Mucosa of descending colon (tissue), 3 donors: ENCODE measurements at regions not wholly inside any gene's neighbourhood (a gene's known extent, or its start where the extent isn't known, plus 50 kb on each side); places are given as distances from the start of the nearest gene placed in this dataset.
A peak's percentile ranks its signal among the peaks of the same experiment; 100 is the strongest.

Source experiments
- ATAC-seq: fragments of 200-7000 bp; cut with Tn5 transposase; one replicate; pipeline ENCODE4 v1.9.1; 2020; ENCODE audit warnings: mild to moderate bottlenecking, moderate library complexity
- DNase-seq, 3 donors: peaks; one replicate each; pipeline ENCODE4 v3.0.0-alpha.2; 2020
- H3K36me3 ChIP-seq: fragments of 200-600 bp; one replicate; pipeline ENCODE4 v1.8.0; 2021; ENCODE audit warnings: low read depth, mild to moderate bottlenecking
- H3K4me1 ChIP-seq: fragments of 200-600 bp; one replicate; pipeline ENCODE4 v1.8.0; 2021; ENCODE audit warnings: low read depth, mild to moderate bottlenecking
- H3K4me3 ChIP-seq: fragments of 200-600 bp; one replicate; pipeline ENCODE4 v1.8.0; 2021; ENCODE audit warnings: mild to moderate bottlenecking
- H3K9me3 ChIP-seq: fragments of 200-600 bp; one replicate; pipeline ENCODE4 v1.8.0; 2021; ENCODE audit warnings: mild to moderate bottlenecking
- intact Hi-C, 2 donors: fragments of 100-400 bp; cut with DNase I in 1 of 2; cut with micrococcal nuclease in 1 of 2; formaldehyde crosslinking; loops; one replicate each; pipeline versions ENCODE4 v1.11.0 to v1.11.1; 2022; cut with DNase I, micrococcal nuclease
- TF ChIP-seq, protein P1 (sequence below): fragments of 200-600 bp; IDR thresholded peaks from one replicate; pipeline ENCODE4 v1.8.0; 2022; ENCODE audit warnings: antibody characterized with exemption, mild to moderate bottlenecking
- donor health status: DM: no; HTN: no; CAD: no; lungs with moderate emphysema.
- donor health status: DM: no; HTN: no; CAD: no.
- donor health status: DM: no; HTN: yes; CAD: no.

DNA sequence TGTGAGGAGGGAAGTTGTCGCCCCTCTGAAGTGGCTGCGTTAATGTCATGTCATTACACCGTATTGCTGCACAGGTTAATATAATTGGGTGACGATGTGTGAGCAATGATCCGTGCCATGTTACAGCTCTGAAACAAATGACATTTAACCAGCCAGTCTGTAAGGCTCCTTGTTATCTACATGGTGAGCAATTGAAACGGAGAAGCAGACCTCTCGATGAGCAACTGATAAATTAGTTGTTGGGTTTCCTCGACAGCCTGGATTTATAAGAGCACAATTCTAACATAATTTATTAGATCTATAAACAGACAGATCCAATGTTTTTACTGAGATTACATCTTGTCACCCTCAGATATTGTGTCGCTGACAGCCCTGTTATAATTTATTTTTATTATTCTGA is 49.9 kb upstream of the MAFB start:
- TF ChIP-seq, protein P1, sequence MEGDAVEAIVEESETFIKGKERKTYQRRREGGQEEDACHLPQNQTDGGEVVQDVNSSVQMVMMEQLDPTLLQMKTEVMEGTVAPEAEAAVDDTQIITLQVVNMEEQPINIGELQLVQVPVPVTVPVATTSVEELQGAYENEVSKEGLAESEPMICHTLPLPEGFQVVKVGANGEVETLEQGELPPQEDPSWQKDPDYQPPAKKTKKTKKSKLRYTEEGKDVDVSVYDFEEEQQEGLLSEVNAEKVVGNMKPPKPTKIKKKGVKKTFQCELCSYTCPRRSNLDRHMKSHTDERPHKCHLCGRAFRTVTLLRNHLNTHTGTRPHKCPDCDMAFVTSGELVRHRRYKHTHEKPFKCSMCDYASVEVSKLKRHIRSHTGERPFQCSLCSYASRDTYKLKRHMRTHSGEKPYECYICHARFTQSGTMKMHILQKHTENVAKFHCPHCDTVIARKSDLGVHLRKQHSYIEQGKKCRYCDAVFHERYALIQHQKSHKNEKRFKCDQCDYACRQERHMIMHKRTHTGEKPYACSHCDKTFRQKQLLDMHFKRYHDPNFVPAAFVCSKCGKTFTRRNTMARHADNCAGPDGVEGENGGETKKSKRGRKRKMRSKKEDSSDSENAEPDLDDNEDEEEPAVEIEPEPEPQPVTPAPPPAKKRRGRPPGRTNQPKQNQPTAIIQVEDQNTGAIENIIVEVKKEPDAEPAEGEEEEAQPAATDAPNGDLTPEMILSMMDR, result no peak
- ATAC-seq (no peak), DNase-seq (no peak)
- Histone ChIP-seq H3K9me3 (no peaks in the 10 kb centered on the region), H3K4me1 (no peaks in the 10 kb centered on the region), H3K36me3 (no peaks in the 10 kb centered on the region), H3K4me3 (no peak overlapping the region)
- intact Hi-C loops, result no loop called here

DNA sequence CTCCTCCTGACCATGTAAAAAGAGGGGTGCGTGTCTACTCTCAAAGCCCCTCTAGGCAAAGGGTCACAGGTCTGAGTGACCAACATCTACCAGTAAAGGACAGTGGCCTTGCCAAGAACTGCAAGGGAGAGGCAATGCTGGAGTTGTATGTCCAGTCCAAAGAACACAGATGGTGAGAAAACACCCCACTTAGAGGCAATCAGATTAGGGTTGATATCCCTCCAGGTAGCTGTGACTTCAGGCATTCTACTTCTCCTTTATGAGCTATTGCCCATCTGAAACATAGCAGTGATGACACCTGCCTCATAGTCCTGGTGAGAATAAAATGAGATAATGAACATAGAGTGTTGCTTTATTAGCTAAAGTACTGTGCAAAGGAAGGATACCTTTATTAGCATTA is 50.8 kb upstream of the MAFB start:
- ATAC-seq, result no peak
- H3K36me3 ChIP-seq, result no peaks in the 10 kb centered on the region
- TF ChIP-seq, protein P1, result no peak
- H3K4me3 ChIP-seq, result no peak overlapping the region
- no peaks in the 10 kb centered on the region for H3K9me3 ChIP-seq
- no peaks in the 10 kb centered on the region for H3K4me1 ChIP-seq
- DNase-seq, result no peak
- intact Hi-C loops, result no loop called here

DNA sequence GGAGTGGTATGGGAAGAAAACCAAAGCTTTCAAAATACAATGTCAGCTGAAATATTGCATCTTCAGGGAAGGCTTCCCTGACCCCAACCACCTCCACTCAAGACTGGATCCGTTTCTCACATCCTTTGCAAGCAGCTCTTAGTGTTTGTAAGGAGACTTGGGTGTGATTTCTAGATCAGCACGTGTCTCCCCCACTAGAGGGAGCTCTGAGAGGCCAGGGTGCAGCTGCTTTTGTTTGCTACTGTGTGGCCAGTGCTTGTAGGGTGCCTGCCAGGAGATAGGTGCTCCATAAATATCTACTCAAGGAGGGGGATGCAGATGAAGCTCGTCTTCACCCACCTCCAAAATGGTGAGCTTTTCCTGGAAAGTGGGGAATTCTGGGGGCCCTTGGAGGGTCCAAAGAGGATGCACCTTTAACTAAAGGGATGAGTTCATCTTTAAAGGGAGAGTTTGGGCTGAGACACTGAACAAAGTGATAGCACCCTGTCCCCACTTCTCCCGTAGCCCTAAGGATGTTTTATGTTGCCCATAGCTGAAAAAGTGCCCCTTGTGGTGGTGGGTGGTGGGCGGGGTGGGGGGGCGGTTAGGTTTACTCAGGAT is 52.6 kb upstream of the MAFB start:
- Histone ChIP-seq H3K9me3 (no peaks in the 10 kb centered on the region), H3K36me3 (no peaks in the 10 kb centered on the region), H3K4me1 (no peaks in the 10 kb centered on the region), H3K4me3 (no peak overlapping the region)
- TF ChIP-seq, protein P1, result peak; percentile 49
- ATAC-seq (peak; percentile 69), DNase-seq (peak in 2 of 3 donors; percentile 55 to 81)
- intact Hi-C loops, result no loop called here

DNA sequence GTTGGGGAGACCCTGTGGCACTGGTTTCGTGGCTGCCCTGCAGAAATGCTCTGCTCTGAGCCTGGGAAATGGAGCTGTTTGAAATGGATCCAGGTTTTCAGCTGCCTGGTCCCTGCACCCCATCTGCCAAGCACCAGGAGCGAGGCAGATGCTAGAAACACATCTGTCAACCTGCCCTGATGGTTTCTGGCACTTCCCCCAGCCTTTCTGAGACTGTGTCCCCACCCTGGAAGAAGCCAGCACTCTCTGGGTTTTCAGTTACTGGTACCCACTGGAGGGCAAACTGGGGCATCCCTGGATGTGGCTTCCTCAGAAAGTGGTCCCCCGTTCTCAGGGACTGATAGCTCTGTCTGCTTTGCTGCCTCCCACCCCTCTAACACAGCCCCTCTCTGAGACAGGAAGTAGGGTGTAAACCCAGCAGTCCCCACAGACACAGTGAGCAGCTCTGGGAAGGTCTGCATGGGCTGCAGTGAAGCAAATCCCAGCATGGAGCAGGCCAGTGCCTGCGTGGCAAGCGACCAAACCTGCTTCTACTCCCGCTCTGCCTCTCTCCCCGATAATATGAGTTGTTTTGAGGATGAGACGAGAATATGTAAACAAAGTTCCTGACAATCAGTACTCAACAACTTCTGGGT is 54.2 kb upstream of the MAFB start:
- H3K4me1 ChIP-seq, result no peaks in the 10 kb centered on the region
- intact Hi-C loops, result no loop called here
- TF ChIP-seq, protein P1, result no peak
- no peaks in the 10 kb centered on the region for H3K9me3 ChIP-seq
- H3K36me3 ChIP-seq, result no peaks in the 10 kb centered on the region
- ATAC-seq (no peak), DNase-seq (no peak)
- no peak overlapping the region for H3K4me3 ChIP-seq

DNA sequence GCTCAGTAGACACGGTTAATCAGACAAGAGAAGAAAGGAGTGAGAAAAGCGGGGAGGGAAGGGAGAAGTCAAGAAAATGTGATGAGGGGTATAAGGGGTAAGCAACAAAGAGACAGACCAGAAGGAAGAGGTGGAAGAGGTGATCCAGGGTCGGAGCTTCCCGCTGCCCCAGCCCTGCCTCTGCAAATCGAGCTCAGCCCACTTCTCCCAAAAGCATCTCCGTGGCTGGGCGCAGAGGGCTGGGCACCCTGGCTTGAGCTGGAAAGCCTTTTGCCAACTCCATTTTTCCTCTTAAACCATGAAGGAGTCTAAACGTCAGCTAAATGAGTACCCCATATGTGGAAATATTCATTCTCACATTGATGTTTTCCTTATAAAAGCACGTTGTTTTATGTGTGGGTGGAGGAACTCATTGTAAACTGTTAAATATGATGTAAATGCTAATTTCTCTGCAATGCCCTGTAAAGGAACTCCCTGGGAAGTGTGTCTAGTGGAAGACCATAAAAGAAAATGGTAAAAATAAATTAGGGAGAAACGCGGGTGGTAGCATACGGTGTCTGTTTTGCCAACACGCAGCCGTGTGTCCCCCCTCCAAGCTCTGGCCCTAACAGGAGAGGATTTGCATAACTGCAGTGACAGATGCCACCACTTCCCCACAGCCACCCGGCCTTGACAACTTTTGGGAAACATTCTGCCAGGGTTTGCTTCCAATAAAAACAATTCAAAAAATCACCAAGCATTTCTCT is 55.2 kb upstream of the MAFB start:
- no peak overlapping the region for H3K4me3 ChIP-seq
- DNase-seq (no peak), ATAC-seq (no peak)
- TF ChIP-seq, protein P1, result no peak
- H3K36me3 ChIP-seq, result no peaks in the 10 kb centered on the region
- intact Hi-C loops, result no loop called here
- no peaks in the 10 kb centered on the region for H3K9me3 ChIP-seq
- H3K4me1 ChIP-seq, result no peaks in the 10 kb centered on the region
